ENCODE measurements at regions not wholly inside any gene's neighbourhood (a gene's known extent, or its start where the extent isn't known, plus 50 kb on each side); places are given as distances from the start of the nearest gene placed in this dataset.

- Histone ChIP-seq H3K4me1 (ENCODE audit: control insufficient read depth in 1 of 2, insufficient read depth in 2 of 2, low read length in 2 of 2) (no peaks in the 10 kb centered on the region), H3K27me3 (ENCODE audit: low read depth, low read length) (no peaks in the 10 kb centered on the region), H3K4me3 (ENCODE audit: low read depth in 1 of 2, low read length in 2 of 2) (no peak overlapping the region), H3K27ac (ENCODE audit: low read length) (no peak overlapping the region), H3K36me3 (ENCODE audit: control insufficient read depth in 1 of 2, insufficient read depth in 2 of 2, low read length in 2 of 2) (no peaks in the 10 kb centered on the region), H3K9me3 (ENCODE audit: control insufficient read depth in 1 of 2, low read length in 2 of 2) (no peaks in the 10 kb centered on the region)
These were observed 300.1 kb downstream of the TMEM167A start for GRCh38 chr5:82777106-82777505.

- Histone ChIP-seq H3K36me3 (ENCODE audit: control insufficient read depth in 1 of 2, insufficient read depth in 2 of 2, low read length in 2 of 2) (no peaks in the 10 kb centered on the region), H3K27ac (ENCODE audit: low read length) (no peak overlapping the region), H3K4me3 (ENCODE audit: low read depth in 1 of 2, low read length in 2 of 2) (no peak overlapping the region), H3K9me3 (ENCODE audit: control insufficient read depth in 1 of 2, low read length in 2 of 2) (no peaks in the 10 kb centered on the region), H3K27me3 (ENCODE audit: low read depth, low read length) (no peaks in the 10 kb centered on the region), H3K4me1 (ENCODE audit: control insufficient read depth in 1 of 2, insufficient read depth in 2 of 2, low read length in 2 of 2) (no peaks in the 10 kb centered on the region)
These were observed 304.9 kb downstream of the TMEM167A start for GRCh38 chr5:82772281-82772680.

GRCh38 chr5:82766206-82766605 is 311.0 kb downstream of the TMEM167A start:
- H3K4me3 ChIP-seq (ENCODE audit: low read depth in 1 of 2, low read length in 2 of 2): no peak overlapping the region
- no peak overlapping the region for H3K27ac ChIP-seq (ENCODE audit: low read length)

GRCh38 chr5:82765765-82766164 is 311.4 kb downstream of the TMEM167A start:
- H3K4me3 ChIP-seq (ENCODE audit: low read depth in 1 of 2, low read length in 2 of 2): no peak overlapping the region
- H3K36me3 ChIP-seq (ENCODE audit: control insufficient read depth in 1 of 2, insufficient read depth in 2 of 2, low read length in 2 of 2): no peaks in the 10 kb centered on the region
- no peak overlapping the region for H3K27ac ChIP-seq (ENCODE audit: low read length)
- H3K4me1 ChIP-seq (ENCODE audit: control insufficient read depth in 1 of 2, insufficient read depth in 2 of 2, low read length in 2 of 2): no peaks in the 10 kb centered on the region
- H3K9me3 ChIP-seq (ENCODE audit: control insufficient read depth in 1 of 2, low read length in 2 of 2): peaks cover 0 to 2% of the 10 kb centered on the region in 2 donors
- no peaks in the 10 kb centered on the region for H3K27me3 ChIP-seq (ENCODE audit: low read depth, low read length)

More at GRCh38 chr5:82766206-82766605, 311.0 kb downstream of the TMEM167A start:
- Histone ChIP-seq H3K36me3 (ENCODE audit: control insufficient read depth in 1 of 2, insufficient read depth in 2 of 2, low read length in 2 of 2) (no peaks in the 10 kb centered on the region), H3K9me3 (ENCODE audit: control insufficient read depth in 1 of 2, low read length in 2 of 2) (no peaks in the 10 kb centered on the region), H3K27me3 (ENCODE audit: low read depth, low read length) (no peaks in the 10 kb centered on the region), H3K4me1 (ENCODE audit: control insufficient read depth in 1 of 2, insufficient read depth in 2 of 2, low read length in 2 of 2) (no peaks in the 10 kb centered on the region)

GRCh38 chr5:82760856-82761255 is 316.3 kb downstream of the TMEM167A start:
- H3K9me3 ChIP-seq (ENCODE audit: control insufficient read depth in 1 of 2, low read length in 2 of 2): peaks cover 0 to 6% of the 10 kb centered on the region in 2 donors
- no peak overlapping the region for H3K4me3 ChIP-seq (ENCODE audit: low read depth in 1 of 2, low read length in 2 of 2)
- H3K27ac ChIP-seq (ENCODE audit: low read length): no peak overlapping the region
- no peaks in the 10 kb centered on the region for H3K36me3 ChIP-seq (ENCODE audit: control insufficient read depth in 1 of 2, insufficient read depth in 2 of 2, low read length in 2 of 2)
- no peaks in the 10 kb centered on the region for H3K4me1 ChIP-seq (ENCODE audit: control insufficient read depth in 1 of 2, insufficient read depth in 2 of 2, low read length in 2 of 2)
- no peaks in the 10 kb centered on the region for H3K27me3 ChIP-seq (ENCODE audit: low read depth, low read length)

GRCh38 chr5:82758881-82759280 is 318.3 kb downstream of the TMEM167A start:
- Histone ChIP-seq H3K4me3 (ENCODE audit: low read depth in 1 of 2, low read length in 2 of 2) (no peak overlapping the region), H3K9me3 (ENCODE audit: control insufficient read depth in 1 of 2, low read length in 2 of 2) (peaks cover 0 to 6% of the 10 kb centered on the region in 2 donors), H3K27me3 (ENCODE audit: low read depth, low read length) (no peaks in the 10 kb centered on the region), H3K4me1 (ENCODE audit: control insufficient read depth in 1 of 2, insufficient read depth in 2 of 2, low read length in 2 of 2) (no peaks in the 10 kb centered on the region), H3K36me3 (ENCODE audit: control insufficient read depth in 1 of 2, insufficient read depth in 2 of 2, low read length in 2 of 2) (no peaks in the 10 kb centered on the region), H3K27ac (ENCODE audit: low read length) (no peak overlapping the region)

- no peaks in the 10 kb centered on the region for H3K27me3 ChIP-seq (ENCODE audit: low read depth, low read length)
- no peak overlapping the region for H3K4me3 ChIP-seq (ENCODE audit: low read depth in 1 of 2, low read length in 2 of 2)
- H3K4me1 ChIP-seq (ENCODE audit: control insufficient read depth in 1 of 2, insufficient read depth in 2 of 2, low read length in 2 of 2): no peaks in the 10 kb centered on the region
- no peaks in the 10 kb centered on the region for H3K36me3 ChIP-seq (ENCODE audit: control insufficient read depth in 1 of 2, insufficient read depth in 2 of 2, low read length in 2 of 2)
- no peaks in the 10 kb centered on the region for H3K9me3 ChIP-seq (ENCODE audit: control insufficient read depth in 1 of 2, low read length in 2 of 2)
- H3K27ac ChIP-seq (ENCODE audit: low read length): no peak overlapping the region
These were observed 322.4 kb downstream of the TMEM167A start for GRCh38 chr5:82754759-82755158.

- Histone ChIP-seq H3K9me3 (ENCODE audit: control insufficient read depth in 1 of 2, low read length in 2 of 2) (no peaks in the 10 kb centered on the region), H3K4me3 (ENCODE audit: low read depth in 1 of 2, low read length in 2 of 2) (no peak overlapping the region), H3K27ac (ENCODE audit: low read length) (no peak overlapping the region), H3K4me1 (ENCODE audit: control insufficient read depth in 1 of 2, insufficient read depth in 2 of 2, low read length in 2 of 2) (peaks cover 0 to 4% of the 10 kb centered on the region in 2 donors), H3K27me3 (ENCODE audit: low read depth, low read length) (no peaks in the 10 kb centered on the region), H3K36me3 (ENCODE audit: control insufficient read depth in 1 of 2, insufficient read depth in 2 of 2, low read length in 2 of 2) (no peaks in the 10 kb centered on the region)
These were observed 323.0 kb downstream of the TMEM167A start for GRCh38 chr5:82754036-82754746.

GRCh38 chr5:82753374-82753773 is 323.8 kb downstream of the TMEM167A start:
- Histone ChIP-seq H3K36me3 (ENCODE audit: control insufficient read depth in 1 of 2, insufficient read depth in 2 of 2, low read length in 2 of 2) (no peaks in the 10 kb centered on the region), H3K4me3 (ENCODE audit: low read depth in 1 of 2, low read length in 2 of 2) (no peak overlapping the region), H3K27ac (ENCODE audit: low read length) (no peak overlapping the region), H3K9me3 (ENCODE audit: control insufficient read depth in 1 of 2, low read length in 2 of 2) (no peaks in the 10 kb centered on the region), H3K27me3 (ENCODE audit: low read depth, low read length) (no peaks in the 10 kb centered on the region), H3K4me1 (ENCODE audit: control insufficient read depth in 1 of 2, insufficient read depth in 2 of 2, low read length in 2 of 2) (peaks cover 4% of the 10 kb centered on the region in 2 donors)

GRCh38 chr5:82749461-82749820 is 327.8 kb downstream of the TMEM167A start:
- Histone ChIP-seq H3K27ac (ENCODE audit: low read length) (no peak overlapping the region), H3K4me3 (ENCODE audit: low read depth in 1 of 2, low read length in 2 of 2) (no peak overlapping the region), H3K27me3 (ENCODE audit: low read depth, low read length) (no peaks in the 10 kb centered on the region), H3K36me3 (ENCODE audit: control insufficient read depth in 1 of 2, insufficient read depth in 2 of 2, low read length in 2 of 2) (no peaks in the 10 kb centered on the region), H3K4me1 (ENCODE audit: control insufficient read depth in 1 of 2, insufficient read depth in 2 of 2, low read length in 2 of 2) (peaks cover 4 to 5% of the 10 kb centered on the region in 2 donors), H3K9me3 (ENCODE audit: control insufficient read depth in 1 of 2, low read length in 2 of 2) (no peaks in the 10 kb centered on the region)

- Histone ChIP-seq H3K36me3 (ENCODE audit: control insufficient read depth in 1 of 2, insufficient read depth in 2 of 2, low read length in 2 of 2) (no peaks in the 10 kb centered on the region), H3K4me3 (ENCODE audit: low read depth in 1 of 2, low read length in 2 of 2) (no peak overlapping the region), H3K27ac (ENCODE audit: low read length) (no peak overlapping the region), H3K4me1 (ENCODE audit: control insufficient read depth in 1 of 2, insufficient read depth in 2 of 2, low read length in 2 of 2) (peaks cover 4 to 5% of the 10 kb centered on the region in 2 donors), H3K9me3 (ENCODE audit: control insufficient read depth in 1 of 2, low read length in 2 of 2) (no peaks in the 10 kb centered on the region), H3K27me3 (ENCODE audit: low read depth, low read length) (no peaks in the 10 kb centered on the region)
These were observed 328.3 kb downstream of the TMEM167A start for GRCh38 chr5:82748688-82749460.

All from muscle layer of duodenum (tissue), 2 donors.